SK-N-SH (cell line): ENCODE measurements at regions not wholly inside any gene's neighbourhood (a gene's known extent, or its start where the extent isn't known, plus 50 kb on each side); places are given as distances from the start of the nearest gene placed in this dataset.

Experiments
- CTCF ChIA-PET: fragments of 300-600, 350-600 bp; formaldehyde crosslinking; extraction: SDS; loops from one replicate; lab custom pipeline; 2021; lab: Yijun Ruan, JAX
- POLR2A ChIA-PET: fragments of 350-600 bp; sonication (Branson Sonifier 250); formaldehyde crosslinking; extraction: SDS; loops from one replicate; lab custom pipeline; 2020; ENCODE audit warnings: antibody characterized with exemption, inconsistent platforms; lab: Yijun Ruan, JAX
- DNase-seq: peaks from one replicate; pipeline ENCODE4 v3.0.0; 2012
- H2AFZ ChIP-seq: fragments of 200-600 bp; sonication (generic); 2 replicates; pipeline ENCODE4 v1.8.1; 2016; ENCODE audit warnings: antibody characterized with exemption, mild to moderate bottlenecking, low read depth
- H3F3A ChIP-seq: fragments of 200-600 bp; sonication (generic); replicated peaks from 2 replicates; pipeline ENCODE3; 2016; ENCODE audit warnings: antibody characterized with exemption, mild to moderate bottlenecking; ENCODE audit not compliant: insufficient read depth
- H3K27ac ChIP-seq, 2 experiments: fragments of 200-500 bp in 1 of 2; fragments of 200-600 bp in 1 of 2; sonication (Bioruptor generic) in 1 of 2; sonication (generic), shearing (Covaris generic) in 1 of 2; 2 replicates each; pipeline versions ENCODE4 v1.5.1 to v1.6.1; 2014 to 2016; ENCODE audit warnings: low read depth in 2 of 2, inconsistent platforms in 1 of 2, low read length in 1 of 2, mild to moderate bottlenecking in 1 of 2, mixed read lengths in 1 of 2
- H3K27me3 ChIP-seq: fragments of 200-600 bp; sonication (generic), shearing (Covaris generic); 2 replicates; pipeline ENCODE4 v1.6.1; 2016; ENCODE audit warnings: mixed run types; ENCODE audit not compliant: insufficient read depth
- H3K36me3 ChIP-seq, 2 experiments: fragments of 200-500 bp in 1 of 2; fragments of 200-600 bp in 1 of 2; sonication (Bioruptor generic) in 1 of 2; sonication (generic) in 1 of 2; replicated peaks in 1 of 2; 2 replicates each; pipeline versions ENCODE3 to v1.5.1; 2014 to 2016; ENCODE audit warnings: low read length in 1 of 2, mild to moderate bottlenecking in 1 of 2; ENCODE audit not compliant: insufficient read depth in 2 of 2, control insufficient read depth in 1 of 2
- H3K4me1 ChIP-seq, 2 experiments: fragments of 200-500 bp in 1 of 2; fragments of 200-600 bp in 1 of 2; sonication (Bioruptor generic) in 1 of 2; sonication (generic), shearing (Covaris generic) in 1 of 2; 2 replicates each; pipeline versions ENCODE4 v1.5.1 to v1.6.1; 2014 to 2016; ENCODE audit warnings: low read depth in 1 of 2, low read length in 1 of 2, mixed run types in 1 of 2; ENCODE audit not compliant: insufficient read depth in 2 of 2, control insufficient read depth in 1 of 2
- H3K4me2 ChIP-seq: fragments of 200-600 bp; sonication (generic), shearing (Covaris generic); 2 replicates; pipeline ENCODE4 v1.6.1; 2017; ENCODE audit warnings: mixed run types
- H3K4me3 ChIP-seq, 2 experiments: fragments of 200-500 bp in 1 of 2; fragments of 200-600 bp in 1 of 2; sonication (Bioruptor generic) in 1 of 2; sonication (generic), shearing (Covaris generic) in 1 of 2; 2 replicates each; pipeline versions ENCODE4 v1.5.1 to v1.8.1; 2014 to 2016; ENCODE audit warnings: low read depth in 2 of 2, inconsistent platforms in 1 of 2, low read length in 1 of 2, mild to moderate bottlenecking in 1 of 2, mixed read lengths in 1 of 2, moderate library complexity in 1 of 2
- H3K79me2 ChIP-seq: fragments of 200-600 bp; sonication (generic); 2 replicates; pipeline ENCODE4 v1.8.1; 2017; ENCODE audit warnings: mild to moderate bottlenecking; ENCODE audit not compliant: insufficient read depth
- H3K9ac ChIP-seq: fragments of 200-600 bp; sonication (generic); 2 replicates; pipeline ENCODE4 v1.6.1; 2017; ENCODE audit warnings: mixed run types
- H3K9me2 ChIP-seq: fragments of 200-600 bp; sonication (generic); 2 replicates; pipeline ENCODE4 v1.6.1; 2017; ENCODE audit warnings: mixed run types
- H3K9me3 ChIP-seq: fragments of 200-600 bp; sonication (generic); 2 replicates; pipeline ENCODE4 v1.6.1; 2017; ENCODE audit warnings: mixed run types, mild to moderate bottlenecking, moderate library complexity
- H4K20me1 ChIP-seq: fragments of 200-600 bp; sonication (generic); 2 replicates; pipeline ENCODE4 v1.6.1; 2017; ENCODE audit warnings: mild to moderate bottlenecking, mixed run types; ENCODE audit not compliant: insufficient read depth
- CHD2 ChIP-seq: fragments of 150-350 bp; IDR thresholded peaks from 2 replicates; pipeline ENCODE4 v1.6.1; 2018; ENCODE audit warnings: low read length; ENCODE audit not compliant: partially characterized antibody
- ELF1 ChIP-seq: IDR thresholded peaks from 2 replicates; pipeline ENCODE4 v1.4.0; 2012
- EP300 ChIP-seq, 2 experiments: IDR thresholded peaks; 2 replicates each; pipeline versions ENCODE4 v1.4.0 to v1.6.1; 2012; ENCODE audit warnings: borderline replicate concordance in 1 of 2, low read depth in 1 of 2, low read length in 1 of 2
- FOSL2 ChIP-seq: IDR thresholded peaks from 2 replicates; pipeline ENCODE4 v1.4.0; 2012; ENCODE audit warnings: low read depth, mild to moderate bottlenecking, moderate library complexity, borderline replicate concordance
- MEF2A ChIP-seq: IDR thresholded peaks from 2 replicates; pipeline ENCODE4 v1.4.0; 2012; ENCODE audit warnings: low read depth, borderline replicate concordance
- MXI1 ChIP-seq: IDR thresholded peaks from 2 replicates; pipeline ENCODE4 v1.6.1; 2012; ENCODE audit warnings: mild to moderate bottlenecking, low read depth, low read length, improper control_type of control experiment
- NFIC ChIP-seq: IDR thresholded peaks from 2 replicates; pipeline ENCODE4 v1.4.0; 2012; ENCODE audit warnings: borderline replicate concordance
- NRF1 ChIP-seq: IDR thresholded peaks from 2 replicates; pipeline ENCODE4 v1.6.1; 2012; ENCODE audit warnings: low read depth, mild to moderate bottlenecking, low read length
- POLR2AphosphoS5 ChIP-seq: IDR thresholded peaks from 2 replicates; pipeline ENCODE4 v1.6.1; 2012; ENCODE audit warnings: low read depth, low read length
- RFX5 ChIP-seq: IDR thresholded peaks from 2 replicates; pipeline ENCODE4 v1.6.1; 2012; ENCODE audit warnings: mild to moderate bottlenecking, improper control_type of control experiment, low read length
- RXRA ChIP-seq: IDR thresholded peaks from 2 replicates; pipeline ENCODE4 v1.4.0; 2012; ENCODE audit warnings: low read depth, mild to moderate bottlenecking, borderline replicate concordance
- SIN3A ChIP-seq: IDR thresholded peaks from 2 replicates; pipeline ENCODE4 v1.6.1; 2012; ENCODE audit warnings: low read depth, mild to moderate bottlenecking, low read length, moderate library complexity, borderline replicate concordance
- SMC3 ChIP-seq: IDR thresholded peaks from 2 replicates; pipeline ENCODE4 v1.6.1; 2012; ENCODE audit warnings: low read depth, low read length, improper control_type of control experiment
- TAF1 ChIP-seq: IDR thresholded peaks from 2 replicates; pipeline ENCODE4 v1.6.1; 2012; ENCODE audit warnings: low read depth, mild to moderate bottlenecking, low read length, moderate library complexity, borderline replicate concordance
- TCF12 ChIP-seq: IDR thresholded peaks from 2 replicates; pipeline ENCODE4 v1.4.0; 2012
- TEAD4 ChIP-seq: IDR thresholded peaks from 2 replicates; pipeline ENCODE4 v1.4.0; 2012; ENCODE audit warnings: mild to moderate bottlenecking, borderline replicate concordance; ENCODE audit not compliant: insufficient read depth
- YY1 ChIP-seq: IDR thresholded peaks from 2 replicates; pipeline ENCODE4 v1.4.0; 2012; ENCODE audit warnings: low read depth, mild to moderate bottlenecking
- WGBS: methylation state at CpG from one replicate; pipeline ENCODE4 v1.1.6; 2017; ENCODE audit warnings: low lambda C conversion rate; 5-methylcytosine and 5-hydroxymethylcytosine counted together
- TF ChIP-seq, protein P1 (sequence below): IDR thresholded peaks from 2 replicates; pipeline ENCODE4 v1.4.0; 2012; ENCODE audit warnings: low read depth, borderline replicate concordance
- TF ChIP-seq, protein P2 (sequence below): fragments of 200-600 bp; sonication (generic); IDR thresholded peaks from 2 replicates; pipeline ENCODE4 v1.6.1; 2017; ENCODE audit warnings: antibody characterized with exemption, mild to moderate bottlenecking, moderate library complexity
- TF ChIP-seq, protein P3 (sequence below): IDR thresholded peaks from 2 replicates; pipeline ENCODE4 v1.4.0; 2012; ENCODE audit warnings: low read depth
- TF ChIP-seq, protein P4 (sequence below): IDR thresholded peaks from 2 replicates; pipeline ENCODE4 v1.4.0; 2012; ENCODE audit warnings: low read depth, borderline replicate concordance

DNA sequence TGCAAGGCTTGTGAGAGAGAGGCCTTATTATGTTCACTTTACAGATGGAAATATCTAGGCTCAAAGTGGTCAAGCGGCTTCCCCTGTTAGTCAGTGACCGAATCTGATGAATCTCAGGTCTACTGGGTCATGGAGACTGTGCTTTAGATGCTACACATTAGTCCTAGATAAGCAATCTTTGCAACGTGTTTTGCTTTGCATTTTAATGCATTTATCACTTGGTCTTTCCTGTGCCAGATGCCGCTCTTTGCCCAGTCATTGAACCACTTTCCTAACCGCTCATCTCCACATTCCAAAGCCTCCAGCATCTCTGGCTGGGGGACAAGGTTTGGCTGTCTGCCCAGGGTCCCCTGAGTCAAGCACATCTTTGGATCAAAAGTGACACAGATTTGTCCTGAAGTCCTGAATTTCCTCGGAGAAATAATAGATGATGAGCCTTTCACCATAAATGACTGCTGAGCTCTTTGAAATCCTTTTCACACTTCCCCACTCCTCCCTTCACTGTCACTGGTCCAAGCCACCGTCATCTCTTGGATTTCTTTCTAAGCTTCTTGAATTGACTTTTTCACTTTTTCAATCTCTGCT is 96.0 kb upstream of the USP24 start (continued):
- TF ChIP-seq, protein P1, sequence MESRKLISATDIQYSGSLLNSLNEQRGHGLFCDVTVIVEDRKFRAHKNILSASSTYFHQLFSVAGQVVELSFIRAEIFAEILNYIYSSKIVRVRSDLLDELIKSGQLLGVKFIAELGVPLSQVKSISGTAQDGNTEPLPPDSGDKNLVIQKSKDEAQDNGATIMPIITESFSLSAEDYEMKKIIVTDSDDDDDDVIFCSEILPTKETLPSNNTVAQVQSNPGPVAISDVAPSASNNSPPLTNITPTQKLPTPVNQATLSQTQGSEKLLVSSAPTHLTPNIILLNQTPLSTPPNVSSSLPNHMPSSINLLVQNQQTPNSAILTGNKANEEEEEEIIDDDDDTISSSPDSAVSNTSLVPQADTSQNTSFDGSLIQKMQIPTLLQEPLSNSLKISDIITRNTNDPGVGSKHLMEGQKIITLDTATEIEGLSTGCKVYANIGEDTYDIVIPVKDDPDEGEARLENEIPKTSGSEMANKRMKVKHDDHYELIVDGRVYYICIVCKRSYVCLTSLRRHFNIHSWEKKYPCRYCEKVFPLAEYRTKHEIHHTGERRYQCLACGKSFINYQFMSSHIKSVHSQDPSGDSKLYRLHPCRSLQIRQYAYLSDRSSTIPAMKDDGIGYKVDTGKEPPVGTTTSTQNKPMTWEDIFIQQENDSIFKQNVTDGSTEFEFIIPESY, result 0 out of 2 replicates have a peak, but pooled peaks have one; percentile 9
- no peak for TF ChIP-seq TAF1
- peak; percentile 80 for TF ChIP-seq CHD2
- TF ChIP-seq, protein P2, sequence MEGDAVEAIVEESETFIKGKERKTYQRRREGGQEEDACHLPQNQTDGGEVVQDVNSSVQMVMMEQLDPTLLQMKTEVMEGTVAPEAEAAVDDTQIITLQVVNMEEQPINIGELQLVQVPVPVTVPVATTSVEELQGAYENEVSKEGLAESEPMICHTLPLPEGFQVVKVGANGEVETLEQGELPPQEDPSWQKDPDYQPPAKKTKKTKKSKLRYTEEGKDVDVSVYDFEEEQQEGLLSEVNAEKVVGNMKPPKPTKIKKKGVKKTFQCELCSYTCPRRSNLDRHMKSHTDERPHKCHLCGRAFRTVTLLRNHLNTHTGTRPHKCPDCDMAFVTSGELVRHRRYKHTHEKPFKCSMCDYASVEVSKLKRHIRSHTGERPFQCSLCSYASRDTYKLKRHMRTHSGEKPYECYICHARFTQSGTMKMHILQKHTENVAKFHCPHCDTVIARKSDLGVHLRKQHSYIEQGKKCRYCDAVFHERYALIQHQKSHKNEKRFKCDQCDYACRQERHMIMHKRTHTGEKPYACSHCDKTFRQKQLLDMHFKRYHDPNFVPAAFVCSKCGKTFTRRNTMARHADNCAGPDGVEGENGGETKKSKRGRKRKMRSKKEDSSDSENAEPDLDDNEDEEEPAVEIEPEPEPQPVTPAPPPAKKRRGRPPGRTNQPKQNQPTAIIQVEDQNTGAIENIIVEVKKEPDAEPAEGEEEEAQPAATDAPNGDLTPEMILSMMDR, result no peak
- TF ChIP-seq EP300 (IDR thresholded peaks at IDR 0.05; ENCODE audit: borderline replicate concordance in 1 of 2, low read depth in 1 of 2, low read length in 1 of 2), result peak; percentile 84
- TF ChIP-seq TEAD4, result no peak

DNA sequence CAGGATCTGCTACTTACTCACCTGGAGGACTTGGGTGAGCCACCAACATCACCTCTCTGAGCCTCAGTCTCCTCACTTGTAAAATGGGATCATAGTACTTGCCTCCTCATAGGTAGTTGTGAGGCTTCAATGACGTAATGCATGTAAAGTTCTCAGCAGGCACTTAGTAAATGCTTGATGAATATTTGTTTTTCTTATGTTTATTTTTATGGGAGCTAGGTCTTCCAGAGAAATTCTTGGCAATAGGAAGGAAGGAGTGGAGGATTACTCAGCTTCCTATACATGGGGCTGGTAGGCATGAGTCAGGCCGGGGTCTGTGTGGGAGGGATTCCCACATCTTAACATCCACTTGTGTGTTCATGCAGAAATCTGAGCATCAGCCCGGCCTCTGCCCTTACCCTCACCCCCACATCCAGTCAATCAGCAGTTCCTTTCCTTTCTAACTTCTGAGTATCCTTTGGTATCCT is 95.4 kb upstream of the USP24 start:
- peak overlapping the region; percentile 71 for H3K9ac ChIP-seq
- H3K4me1 ChIP-seq, result peaks cover 7 to 29% of the 10 kb centered on the region in 2 experiments; a peak in 3 of 4 replicates
- no peaks in the 10 kb centered on the region for H3K27me3 ChIP-seq
- WGBS, result 6% methylated on average over 3 of the region's 3 CpGs
- peak overlapping the region; percentile 68 to 98 for H3K27ac ChIP-seq
- peaks cover 15% of the 10 kb centered on the region for H3F3A ChIP-seq
- peak; percentile 48 for DNase-seq
- ChIA-PET POLR2A (no interaction called here), CTCF (interaction anchor here (1.8 kb wide), 1 partner anchor 22 kb away, joined by 4 read pairs; no protein-coding TSS in a partner anchor)
- H3K36me3 ChIP-seq, result no peaks in the 10 kb centered on the region
- no peaks in the 10 kb centered on the region for H3K9me2 ChIP-seq
- H3K79me2 ChIP-seq, result no peaks in the 10 kb centered on the region
- H3K4me3 ChIP-seq, result no peak overlapping the region
- no peaks in the 10 kb centered on the region for H4K20me1 ChIP-seq
- H3K9me3 ChIP-seq, result no peaks in the 10 kb centered on the region
- peak overlapping the region; percentile 67 for H3K4me2 ChIP-seq
- no peak overlapping the region for H2AFZ ChIP-seq
- peak; percentile 82; the same call in 1 of the 2 replicates for TF ChIP-seq MEF2A
- TF ChIP-seq, protein P3, sequence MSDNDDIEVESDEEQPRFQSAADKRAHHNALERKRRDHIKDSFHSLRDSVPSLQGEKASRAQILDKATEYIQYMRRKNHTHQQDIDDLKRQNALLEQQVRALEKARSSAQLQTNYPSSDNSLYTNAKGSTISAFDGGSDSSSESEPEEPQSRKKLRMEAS, result peak; percentile 49; the same call in 1 of the 2 replicates
- TF ChIP-seq RXRA, result peak; percentile 61; the same call in 1 of the 2 replicates
- TF ChIP-seq MXI1, result no peak
- TF ChIP-seq YY1, result no peak
- no peak for TF ChIP-seq RFX5
- no peak for TF ChIP-seq SIN3A
- TF ChIP-seq FOSL2, result peak; percentile 92
- TF ChIP-seq, protein P2, result no peak
- no peak for TF ChIP-seq TAF1
- TF ChIP-seq, protein P1, result peak; percentile 66; the same call in 1 of the 2 replicates
- no peak; the same call in 1 of the 2 replicates for TF ChIP-seq POLR2AphosphoS5
- TF ChIP-seq NFIC, result peak; percentile 92
- TF ChIP-seq, protein P4, sequence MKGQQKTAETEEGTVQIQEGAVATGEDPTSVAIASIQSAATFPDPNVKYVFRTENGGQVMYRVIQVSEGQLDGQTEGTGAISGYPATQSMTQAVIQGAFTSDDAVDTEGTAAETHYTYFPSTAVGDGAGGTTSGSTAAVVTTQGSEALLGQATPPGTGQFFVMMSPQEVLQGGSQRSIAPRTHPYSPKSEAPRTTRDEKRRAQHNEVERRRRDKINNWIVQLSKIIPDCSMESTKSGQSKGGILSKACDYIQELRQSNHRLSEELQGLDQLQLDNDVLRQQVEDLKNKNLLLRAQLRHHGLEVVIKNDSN, result 0 out of 2 replicates have a peak, but pooled peaks have one; percentile 12
- peak; percentile 71 for TF ChIP-seq TCF12
- no peak for TF ChIP-seq NRF1
- no peak for TF ChIP-seq SMC3
- TF ChIP-seq ELF1, result no peak
